SK-N-SH treated with all-trans-retinoic acid at 6 μM for 48 hours (cell line): ENCODE measurements at regions not wholly inside any gene's neighbourhood (a gene's known extent, or its start where the extent isn't known, plus 50 kb on each side); places are given as distances from the start of the nearest gene placed in this dataset.

Experiments
- CSDC2 ChIP-seq: fragments of 250-450 bp; sonication (Bioruptor Pico); IDR thresholded peaks from 2 replicates; pipeline ENCODE4 v1.5.0; 2020; ENCODE audit warnings: mild to moderate bottlenecking, moderate library complexity
- ISL1 ChIP-seq: fragments of 250-450 bp; sonication (Bioruptor Pico); IDR thresholded peaks from 2 replicates; pipeline ENCODE4 v2.1.2; 2022; ENCODE audit warnings: mild to moderate bottlenecking, moderate library complexity
- PATZ1 ChIP-seq: fragments of 250-450 bp; sonication (Bioruptor Pico); IDR thresholded peaks from 2 replicates; pipeline ENCODE4 v1.8.0; 2020; ENCODE audit warnings: mild to moderate bottlenecking, moderate library complexity, borderline replicate concordance
- ZFP3 ChIP-seq: fragments of 250-450 bp; sonication (Bioruptor Pico); IDR thresholded peaks from 2 replicates; pipeline ENCODE4 v1.5.0; 2020; ENCODE audit warnings: mild to moderate bottlenecking, moderate library complexity
- ZFP30 ChIP-seq: fragments of 450-650 bp; formaldehyde crosslinking; IDR thresholded peaks from 2 replicates; pipeline ENCODE4 v1.5.0; 2022; ENCODE audit warnings: mild to moderate bottlenecking, moderate library complexity

GRCh38 chr18:6478121-6478520, 63.4 kb upstream of the L3MBTL4 start:
- no peak for TF ChIP-seq ISL1 (CRISPR knock-in tag)
- TF ChIP-seq CSDC2: no peak
- TF ChIP-seq ZFP3 (CRISPR knock-in tag): no peak
- TF ChIP-seq ZFP30 (CRISPR knock-in tag): no peak
- TF ChIP-seq PATZ1 (CRISPR knock-in tag): no peak
